Stomach (tissue), 4 donors: ENCODE measurements at regions not wholly inside any gene's neighbourhood (a gene's known extent, or its start where the extent isn't known, plus 50 kb on each side); places are given as distances from the start of the nearest gene placed in this dataset.

Experiments used
- EP300 ChIP-seq: sonication (generic); formaldehyde crosslinking; IDR thresholded peaks from one replicate; pipeline ENCODE4 v1.6.1; 2017; ENCODE audit warnings: antibody characterized with exemption
- POLR2A ChIP-seq, 4 donors: fragments of 450-650 bp; IDR thresholded peaks; one replicate each; pipeline ENCODE4 v1.6.1; 2016; ENCODE audit warnings: antibody characterized with exemption in 4 of 4, control low read depth in 2 of 4, mild to moderate bottlenecking in 1 of 4, moderate library complexity in 1 of 4
- POLR2AphosphoS5 ChIP-seq, 3 donors: sonication (generic); formaldehyde crosslinking; IDR thresholded peaks; one replicate each; pipeline ENCODE4 v1.6.1; 2016; ENCODE audit warnings: antibody characterized with exemption in 3 of 3
- TF ChIP-seq, protein P1 (sequence below), 7 experiments: fragments of 450-650 bp in 4 of 7; fragments of 200-600 bp in 3 of 7; sonication (generic) in 3 of 7; IDR thresholded peaks; one replicate each; pipeline ENCODE4 v1.5.1; 2016 to 2019; ENCODE audit warnings: antibody characterized with exemption in 7 of 7, control low read depth in 2 of 7, mild to moderate bottlenecking in 1 of 7

DNA sequence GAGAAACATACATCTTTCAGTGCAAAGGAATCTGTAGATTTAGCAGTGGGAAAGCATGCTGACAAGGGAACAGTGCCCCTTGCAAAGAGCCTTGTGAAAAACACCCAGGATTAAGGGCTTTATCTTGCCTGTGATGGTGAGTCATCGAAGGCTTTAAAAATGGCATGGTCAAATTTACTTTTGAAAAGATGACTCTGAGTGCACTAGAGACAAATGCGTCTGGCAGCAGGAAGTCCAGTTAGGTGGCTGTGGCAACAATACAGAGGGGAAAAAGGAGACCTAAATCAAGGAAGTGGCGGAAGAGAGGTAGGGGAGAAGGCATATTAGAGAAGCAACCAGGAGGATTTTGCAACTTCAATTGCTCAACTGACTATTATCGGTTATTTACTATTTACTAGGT, 472.6 kb upstream of the CPEB2 start:
- TF ChIP-seq, protein P1, sequence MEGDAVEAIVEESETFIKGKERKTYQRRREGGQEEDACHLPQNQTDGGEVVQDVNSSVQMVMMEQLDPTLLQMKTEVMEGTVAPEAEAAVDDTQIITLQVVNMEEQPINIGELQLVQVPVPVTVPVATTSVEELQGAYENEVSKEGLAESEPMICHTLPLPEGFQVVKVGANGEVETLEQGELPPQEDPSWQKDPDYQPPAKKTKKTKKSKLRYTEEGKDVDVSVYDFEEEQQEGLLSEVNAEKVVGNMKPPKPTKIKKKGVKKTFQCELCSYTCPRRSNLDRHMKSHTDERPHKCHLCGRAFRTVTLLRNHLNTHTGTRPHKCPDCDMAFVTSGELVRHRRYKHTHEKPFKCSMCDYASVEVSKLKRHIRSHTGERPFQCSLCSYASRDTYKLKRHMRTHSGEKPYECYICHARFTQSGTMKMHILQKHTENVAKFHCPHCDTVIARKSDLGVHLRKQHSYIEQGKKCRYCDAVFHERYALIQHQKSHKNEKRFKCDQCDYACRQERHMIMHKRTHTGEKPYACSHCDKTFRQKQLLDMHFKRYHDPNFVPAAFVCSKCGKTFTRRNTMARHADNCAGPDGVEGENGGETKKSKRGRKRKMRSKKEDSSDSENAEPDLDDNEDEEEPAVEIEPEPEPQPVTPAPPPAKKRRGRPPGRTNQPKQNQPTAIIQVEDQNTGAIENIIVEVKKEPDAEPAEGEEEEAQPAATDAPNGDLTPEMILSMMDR (IDR thresholded peaks at IDR 0.05): no peak
- TF ChIP-seq POLR2AphosphoS5 (IDR thresholded peaks at IDR 0.05) (no peak), EP300 (no peak), POLR2A (IDR thresholded peaks at IDR 0.05) (no peak)
